ENCODE measurements at regions not wholly inside any gene's neighbourhood (a gene's known extent, or its start where the extent isn't known, plus 50 kb on each side); places are given as distances from the start of the nearest gene placed in this dataset.

DNA sequence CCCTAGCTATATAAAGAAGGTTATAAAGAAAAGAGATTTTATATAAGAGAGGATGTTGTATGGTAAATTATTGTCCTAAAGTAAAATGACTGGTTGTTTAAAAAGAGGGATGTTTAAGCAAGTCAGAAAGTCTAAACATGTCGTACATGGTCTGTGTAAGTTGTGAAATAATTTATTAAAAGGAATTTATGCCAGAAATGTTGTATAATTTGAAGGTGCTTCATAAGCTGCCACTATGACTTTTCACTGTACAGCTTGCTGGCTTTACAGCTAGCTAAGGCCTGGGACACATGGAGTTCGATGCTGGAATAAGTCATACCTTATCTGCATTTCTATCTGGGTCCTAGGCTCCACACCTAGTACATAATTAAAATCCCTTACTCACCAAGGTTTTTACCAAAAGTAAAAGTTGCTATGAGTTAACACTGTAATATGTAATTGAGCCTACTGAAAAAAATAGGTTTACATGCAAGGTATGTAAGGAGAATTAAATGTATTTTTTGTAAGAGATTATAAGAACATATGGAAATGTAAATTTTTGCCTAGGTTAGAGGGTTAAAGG is 59.0 kb upstream of the EDEM3 start:
- TF ChIP-seq CREM (CRISPR knock-in tag; IDR thresholded peaks at IDR 0.05) (no peak), ATF1 (CRISPR knock-in tag; IDR thresholded peaks at IDR 0.05) (no peak), MXD4 (CRISPR knock-in tag; IDR thresholded peaks at IDR 0.05; ENCODE audit: borderline replicate concordance) (no peak)
- TF ChIP-seq, protein P1, sequence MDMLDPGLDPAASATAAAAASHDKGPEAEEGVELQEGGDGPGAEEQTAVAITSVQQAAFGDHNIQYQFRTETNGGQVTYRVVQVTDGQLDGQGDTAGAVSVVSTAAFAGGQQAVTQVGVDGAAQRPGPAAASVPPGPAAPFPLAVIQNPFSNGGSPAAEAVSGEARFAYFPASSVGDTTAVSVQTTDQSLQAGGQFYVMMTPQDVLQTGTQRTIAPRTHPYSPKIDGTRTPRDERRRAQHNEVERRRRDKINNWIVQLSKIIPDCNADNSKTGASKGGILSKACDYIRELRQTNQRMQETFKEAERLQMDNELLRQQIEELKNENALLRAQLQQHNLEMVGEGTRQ (CRISPR knock-in tag; IDR thresholded peaks at IDR 0.05) = no peak
- TF ChIP-seq, protein P2, sequence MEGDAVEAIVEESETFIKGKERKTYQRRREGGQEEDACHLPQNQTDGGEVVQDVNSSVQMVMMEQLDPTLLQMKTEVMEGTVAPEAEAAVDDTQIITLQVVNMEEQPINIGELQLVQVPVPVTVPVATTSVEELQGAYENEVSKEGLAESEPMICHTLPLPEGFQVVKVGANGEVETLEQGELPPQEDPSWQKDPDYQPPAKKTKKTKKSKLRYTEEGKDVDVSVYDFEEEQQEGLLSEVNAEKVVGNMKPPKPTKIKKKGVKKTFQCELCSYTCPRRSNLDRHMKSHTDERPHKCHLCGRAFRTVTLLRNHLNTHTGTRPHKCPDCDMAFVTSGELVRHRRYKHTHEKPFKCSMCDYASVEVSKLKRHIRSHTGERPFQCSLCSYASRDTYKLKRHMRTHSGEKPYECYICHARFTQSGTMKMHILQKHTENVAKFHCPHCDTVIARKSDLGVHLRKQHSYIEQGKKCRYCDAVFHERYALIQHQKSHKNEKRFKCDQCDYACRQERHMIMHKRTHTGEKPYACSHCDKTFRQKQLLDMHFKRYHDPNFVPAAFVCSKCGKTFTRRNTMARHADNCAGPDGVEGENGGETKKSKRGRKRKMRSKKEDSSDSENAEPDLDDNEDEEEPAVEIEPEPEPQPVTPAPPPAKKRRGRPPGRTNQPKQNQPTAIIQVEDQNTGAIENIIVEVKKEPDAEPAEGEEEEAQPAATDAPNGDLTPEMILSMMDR (IDR thresholded peaks at IDR 0.05) = no peak

All from WTC11 (cell line).